Stomach (tissue), 4 donors: ENCODE measurements at regions not wholly inside any gene's neighbourhood (a gene's known extent, or its start where the extent isn't known, plus 50 kb on each side); places are given as distances from the start of the nearest gene placed in this dataset.

Experiments
- POLR2AphosphoS5 ChIP-seq, 3 donors: sonication (generic); formaldehyde crosslinking; IDR thresholded peaks; one replicate each; pipeline ENCODE4 v1.6.1; 2016; ENCODE audit warnings: antibody characterized with exemption in 3 of 3
- TF ChIP-seq, protein P1 (sequence below), 7 experiments: fragments of 450-650 bp in 4 of 7; fragments of 200-600 bp in 3 of 7; sonication (generic) in 3 of 7; IDR thresholded peaks; one replicate each; pipeline ENCODE4 v1.5.1; 2016 to 2019; ENCODE audit warnings: antibody characterized with exemption in 7 of 7, control low read depth in 2 of 7, mild to moderate bottlenecking in 1 of 7

DNA sequence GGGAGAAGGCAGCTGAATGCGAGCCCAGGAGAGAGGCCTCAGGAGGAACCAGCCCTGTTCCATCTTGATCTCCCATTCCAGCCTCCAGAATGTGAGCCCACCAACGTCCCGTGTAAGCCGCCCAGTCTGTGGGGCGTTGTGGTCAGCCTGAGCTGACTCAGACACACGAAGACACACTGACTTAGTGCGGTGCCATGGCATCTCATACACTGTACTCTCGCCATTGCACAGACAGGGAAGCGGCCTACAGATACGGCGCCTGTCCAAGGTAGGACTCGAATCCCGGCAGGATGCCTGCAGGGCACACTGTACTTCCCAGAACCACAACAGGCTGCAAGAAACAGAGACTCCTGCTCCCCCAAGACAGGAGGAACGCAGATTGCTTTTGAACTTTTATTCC lies 179.6 kb downstream of the CTTN start:
- TF ChIP-seq, protein P1, sequence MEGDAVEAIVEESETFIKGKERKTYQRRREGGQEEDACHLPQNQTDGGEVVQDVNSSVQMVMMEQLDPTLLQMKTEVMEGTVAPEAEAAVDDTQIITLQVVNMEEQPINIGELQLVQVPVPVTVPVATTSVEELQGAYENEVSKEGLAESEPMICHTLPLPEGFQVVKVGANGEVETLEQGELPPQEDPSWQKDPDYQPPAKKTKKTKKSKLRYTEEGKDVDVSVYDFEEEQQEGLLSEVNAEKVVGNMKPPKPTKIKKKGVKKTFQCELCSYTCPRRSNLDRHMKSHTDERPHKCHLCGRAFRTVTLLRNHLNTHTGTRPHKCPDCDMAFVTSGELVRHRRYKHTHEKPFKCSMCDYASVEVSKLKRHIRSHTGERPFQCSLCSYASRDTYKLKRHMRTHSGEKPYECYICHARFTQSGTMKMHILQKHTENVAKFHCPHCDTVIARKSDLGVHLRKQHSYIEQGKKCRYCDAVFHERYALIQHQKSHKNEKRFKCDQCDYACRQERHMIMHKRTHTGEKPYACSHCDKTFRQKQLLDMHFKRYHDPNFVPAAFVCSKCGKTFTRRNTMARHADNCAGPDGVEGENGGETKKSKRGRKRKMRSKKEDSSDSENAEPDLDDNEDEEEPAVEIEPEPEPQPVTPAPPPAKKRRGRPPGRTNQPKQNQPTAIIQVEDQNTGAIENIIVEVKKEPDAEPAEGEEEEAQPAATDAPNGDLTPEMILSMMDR (IDR thresholded peaks at IDR 0.05), result no peak
- TF ChIP-seq POLR2AphosphoS5 (IDR thresholded peaks at IDR 0.05), result no peak
